ENCODE measurements at regions not wholly inside any gene's neighbourhood (a gene's known extent, or its start where the extent isn't known, plus 50 kb on each side); places are given as distances from the start of the nearest gene placed in this dataset.

- no peak overlapping the region for H2AFZ ChIP-seq
- no peak overlapping the region for H3K9ac ChIP-seq
- H3K79me2 ChIP-seq: no peaks in the 10 kb centered on the region
- no peak for TF ChIP-seq CTCF (IDR thresholded peaks at IDR 0.05)
- no peaks in the 10 kb centered on the region for H3K36me3 ChIP-seq (ENCODE audit: control insufficient read depth, insufficient read depth, low read length)
- no peaks in the 10 kb centered on the region for H3K9me3 ChIP-seq (ENCODE audit: control insufficient read depth, low read length)
- no peak overlapping the region for H3K4me2 ChIP-seq (ENCODE audit: low read length)
- H3K27me3 ChIP-seq (ENCODE audit: control insufficient read depth, insufficient read depth, low read length): no peaks in the 10 kb centered on the region
- H3K4me1 ChIP-seq: no peaks in the 10 kb centered on the region
- no peak overlapping the region for H3K27ac ChIP-seq
- no peak overlapping the region for H3K4me3 ChIP-seq (ENCODE audit: low read depth, low read length)
Observed at GRCh38 chr13:76680112-76680511, 206.1 kb downstream of the KCTD12 start.

GRCh38 chr13:76677043-76677442 lies 209.2 kb downstream of the KCTD12 start:
- no peaks in the 10 kb centered on the region for H3K27me3 ChIP-seq (ENCODE audit: control insufficient read depth, insufficient read depth, low read length)
- no peaks in the 10 kb centered on the region for H3K9me3 ChIP-seq (ENCODE audit: control insufficient read depth, low read length)
- no peak overlapping the region for H3K4me3 ChIP-seq (ENCODE audit: low read depth, low read length)

GRCh38 chr13:76672420-76672819 lies 213.8 kb downstream of the KCTD12 start:
- H3K36me3 ChIP-seq (ENCODE audit: control insufficient read depth, insufficient read depth, low read length): no peaks in the 10 kb centered on the region
- H3K4me2 ChIP-seq (ENCODE audit: low read length): no peak overlapping the region
- no peaks in the 10 kb centered on the region for H3K4me1 ChIP-seq
- no peaks in the 10 kb centered on the region for H3K27me3 ChIP-seq (ENCODE audit: control insufficient read depth, insufficient read depth, low read length)
- H3K9ac ChIP-seq: no peak overlapping the region
- TF ChIP-seq CTCF (IDR thresholded peaks at IDR 0.05): no peak
- no peak overlapping the region for H3K27ac ChIP-seq
- no peak overlapping the region for H2AFZ ChIP-seq
- no peak overlapping the region for H3K4me3 ChIP-seq (ENCODE audit: low read depth, low read length)
- H3K9me3 ChIP-seq (ENCODE audit: control insufficient read depth, low read length): no peaks in the 10 kb centered on the region
- no peaks in the 10 kb centered on the region for H3K79me2 ChIP-seq

More at GRCh38 chr13:76677043-76677442, 209.2 kb downstream of the KCTD12 start:
- no peak overlapping the region for H3K9ac ChIP-seq
- no peak overlapping the region for H3K4me2 ChIP-seq (ENCODE audit: low read length)
- no peak overlapping the region for H2AFZ ChIP-seq
- no peaks in the 10 kb centered on the region for H3K36me3 ChIP-seq (ENCODE audit: control insufficient read depth, insufficient read depth, low read length)
- no peaks in the 10 kb centered on the region for H3K4me1 ChIP-seq
- TF ChIP-seq CTCF (IDR thresholded peaks at IDR 0.05): no peak
- H3K27ac ChIP-seq: no peak overlapping the region
- no peaks in the 10 kb centered on the region for H3K79me2 ChIP-seq

GRCh38 chr13:76668716-76669115 lies 217.5 kb downstream of the KCTD12 start:
- H3K4me1 ChIP-seq: no peaks in the 10 kb centered on the region
- H3K36me3 ChIP-seq (ENCODE audit: control insufficient read depth, insufficient read depth, low read length): no peaks in the 10 kb centered on the region
- H3K4me3 ChIP-seq (ENCODE audit: low read depth, low read length): no peak overlapping the region
- no peak overlapping the region for H3K27ac ChIP-seq
- H3K4me2 ChIP-seq (ENCODE audit: low read length): no peak overlapping the region
- H3K9me3 ChIP-seq (ENCODE audit: control insufficient read depth, low read length): no peaks in the 10 kb centered on the region
- H2AFZ ChIP-seq: no peak overlapping the region
- no peak for TF ChIP-seq CTCF (IDR thresholded peaks at IDR 0.05)
- H3K9ac ChIP-seq: no peak overlapping the region
- no peaks in the 10 kb centered on the region for H3K79me2 ChIP-seq
- no peaks in the 10 kb centered on the region for H3K27me3 ChIP-seq (ENCODE audit: control insufficient read depth, insufficient read depth, low read length)

GRCh38 chr13:76668141-76668540 lies 218.1 kb downstream of the KCTD12 start:
- H3K27ac ChIP-seq: no peak overlapping the region

More at GRCh38 chr13:76668141-76668540, 218.1 kb downstream of the KCTD12 start:
- no peaks in the 10 kb centered on the region for H3K9me3 ChIP-seq (ENCODE audit: control insufficient read depth, low read length)
- H3K79me2 ChIP-seq: no peaks in the 10 kb centered on the region
- H3K27me3 ChIP-seq (ENCODE audit: control insufficient read depth, insufficient read depth, low read length): no peaks in the 10 kb centered on the region
- H3K36me3 ChIP-seq (ENCODE audit: control insufficient read depth, insufficient read depth, low read length): no peaks in the 10 kb centered on the region
- no peak overlapping the region for H3K4me2 ChIP-seq (ENCODE audit: low read length)
- H3K9ac ChIP-seq: no peak overlapping the region
- no peak overlapping the region for H2AFZ ChIP-seq
- H3K4me1 ChIP-seq: no peaks in the 10 kb centered on the region
- TF ChIP-seq CTCF (IDR thresholded peaks at IDR 0.05): no peak
- H3K4me3 ChIP-seq (ENCODE audit: low read depth, low read length): no peak overlapping the region

All from parathyroid adenoma (tissue), 2 donors.